GM21360 (cell line): ENCODE measurements at regions not wholly inside any gene's neighbourhood (a gene's known extent, or its start where the extent isn't known, plus 50 kb on each side); places are given as distances from the start of the nearest gene placed in this dataset.
A peak's percentile ranks its signal among the peaks of the same experiment; 100 is the strongest.

Experiments used
- ATAC-seq: cut with Tn5 transposase; IDR thresholded peaks from one replicate; pipeline ENCODE4 v1.9.1; 2021; ENCODE audit warnings: mild to moderate bottlenecking, moderate library complexity; ENCODE audit not compliant: unreplicated experiment

GRCh38 chr6:121809211-121809610, 373.8 kb downstream of the GJA1 start:
- ATAC-seq = no peak

- no peak for ATAC-seq
Measured at GRCh38 chr6:121810158-121811032, 374.9 kb downstream of the GJA1 start.

GRCh38 chr6:121811106-121811505, 375.7 kb downstream of the GJA1 start:
- no peak for ATAC-seq

GRCh38 chr6:121816361-121816760, 380.9 kb downstream of the GJA1 start:
- ATAC-seq = no peak

GRCh38 chr6:121816906-121817540, 381.6 kb downstream of the GJA1 start:
- no peak for ATAC-seq

- ATAC-seq = no peak
Measured at GRCh38 chr6:121823437-121823851, 388.0 kb downstream of the GJA1 start.

GRCh38 chr6:121826156-121826810, 390.8 kb downstream of the GJA1 start:
- no peak for ATAC-seq

GRCh38 chr6:121828146-121828886, 392.9 kb downstream of the GJA1 start:
- no peak for ATAC-seq

- no peak for ATAC-seq
Measured at GRCh38 chr6:121830736-121831135, 395.3 kb downstream of the GJA1 start.

GRCh38 chr6:121835662-121836061, 400.2 kb downstream of the GJA1 start:
- no peak for ATAC-seq

- no peak for ATAC-seq
Measured at GRCh38 chr6:121837545-121838229, 402.2 kb downstream of the GJA1 start.

GRCh38 chr6:121838842-121839241, 403.4 kb downstream of the GJA1 start:
- ATAC-seq = no peak

- ATAC-seq = no peak
Measured at GRCh38 chr6:121839896-121840295, 404.4 kb downstream of the GJA1 start.

- ATAC-seq = no peak
Measured at GRCh38 chr6:121844898-121845297, 409.5 kb downstream of the GJA1 start.

GRCh38 chr6:121847806-121848522, 412.5 kb downstream of the GJA1 start:
- ATAC-seq = no peak

- ATAC-seq = no peak
Measured at GRCh38 chr6:121848523-121849255, 413.2 kb downstream of the GJA1 start.

GRCh38 chr6:121849477-121849876, 414.0 kb downstream of the GJA1 start:
- peak; percentile 97 for ATAC-seq

GRCh38 chr6:121851056-121851455, 415.6 kb downstream of the GJA1 start:
- ATAC-seq = no peak

- no peak for ATAC-seq
Measured at GRCh38 chr6:121853686-121854085, 418.2 kb downstream of the GJA1 start.
